BE2C (cell line): ENCODE measurements at regions not wholly inside any gene's neighbourhood (a gene's known extent, or its start where the extent isn't known, plus 50 kb on each side); places are given as distances from the start of the nearest gene placed in this dataset.

Experiments used
- DNase-seq: peaks from one replicate; pipeline ENCODE4 v3.0.0-alpha.2; 2020
- H3K27me3 ChIP-seq: fragments of 250-450 bp; sonication (Bioruptor Pico); 2 replicates; pipeline ENCODE4 v1.5.1; 2020; ENCODE audit warnings: mild to moderate bottlenecking
- H3K36me3 ChIP-seq: fragments of 250-450 bp; sonication (Bioruptor Pico); 2 replicates; pipeline ENCODE4 v1.5.1; 2020; ENCODE audit warnings: mild to moderate bottlenecking
- H3K4me1 ChIP-seq: fragments of 250-450 bp; sonication (Bioruptor Pico); 2 replicates; pipeline ENCODE4 v1.5.1; 2020
- H3K4me3 ChIP-seq: 2 replicates; pipeline ENCODE4 v1.5.1; 2011; ENCODE audit warnings: low read depth, low read length
- H3K9me3 ChIP-seq: fragments of 250-450 bp; sonication (Bioruptor Pico); 2 replicates; pipeline ENCODE4 v1.5.1; 2020
- TF ChIP-seq, protein P1 (sequence below): IDR thresholded peaks from 2 replicates; pipeline ENCODE4 v1.5.1; 2012; ENCODE audit warnings: mild to moderate bottlenecking, low read depth, low read length

DNA sequence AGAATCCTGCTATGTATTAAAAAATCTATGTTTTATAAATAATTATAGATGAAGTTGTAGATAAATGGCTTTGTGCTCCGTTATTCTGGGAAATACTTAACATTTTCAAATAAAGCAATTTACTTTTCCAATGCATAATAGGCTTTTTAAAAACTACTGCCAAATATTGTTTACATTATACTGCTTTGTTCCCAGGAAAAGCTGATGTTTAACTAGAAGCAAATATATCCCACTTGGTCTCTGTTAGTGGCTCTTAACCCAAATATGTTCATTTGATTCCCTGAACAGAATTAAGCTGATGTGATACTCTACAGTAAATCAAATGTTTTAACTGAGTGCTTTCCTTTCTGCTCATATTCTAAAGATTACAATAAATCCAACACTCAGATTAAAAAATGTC is 326.3 kb downstream of the SLCO4C1 start:
- Histone ChIP-seq H3K9me3 (no peaks in the 10 kb centered on the region), H3K4me3 (no peak overlapping the region), H3K27me3 (no peaks in the 10 kb centered on the region), H3K36me3 (no peaks in the 10 kb centered on the region), H3K4me1 (no peaks in the 10 kb centered on the region)
- TF ChIP-seq, protein P1, sequence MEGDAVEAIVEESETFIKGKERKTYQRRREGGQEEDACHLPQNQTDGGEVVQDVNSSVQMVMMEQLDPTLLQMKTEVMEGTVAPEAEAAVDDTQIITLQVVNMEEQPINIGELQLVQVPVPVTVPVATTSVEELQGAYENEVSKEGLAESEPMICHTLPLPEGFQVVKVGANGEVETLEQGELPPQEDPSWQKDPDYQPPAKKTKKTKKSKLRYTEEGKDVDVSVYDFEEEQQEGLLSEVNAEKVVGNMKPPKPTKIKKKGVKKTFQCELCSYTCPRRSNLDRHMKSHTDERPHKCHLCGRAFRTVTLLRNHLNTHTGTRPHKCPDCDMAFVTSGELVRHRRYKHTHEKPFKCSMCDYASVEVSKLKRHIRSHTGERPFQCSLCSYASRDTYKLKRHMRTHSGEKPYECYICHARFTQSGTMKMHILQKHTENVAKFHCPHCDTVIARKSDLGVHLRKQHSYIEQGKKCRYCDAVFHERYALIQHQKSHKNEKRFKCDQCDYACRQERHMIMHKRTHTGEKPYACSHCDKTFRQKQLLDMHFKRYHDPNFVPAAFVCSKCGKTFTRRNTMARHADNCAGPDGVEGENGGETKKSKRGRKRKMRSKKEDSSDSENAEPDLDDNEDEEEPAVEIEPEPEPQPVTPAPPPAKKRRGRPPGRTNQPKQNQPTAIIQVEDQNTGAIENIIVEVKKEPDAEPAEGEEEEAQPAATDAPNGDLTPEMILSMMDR = no peak
- no peak for DNase-seq

DNA sequence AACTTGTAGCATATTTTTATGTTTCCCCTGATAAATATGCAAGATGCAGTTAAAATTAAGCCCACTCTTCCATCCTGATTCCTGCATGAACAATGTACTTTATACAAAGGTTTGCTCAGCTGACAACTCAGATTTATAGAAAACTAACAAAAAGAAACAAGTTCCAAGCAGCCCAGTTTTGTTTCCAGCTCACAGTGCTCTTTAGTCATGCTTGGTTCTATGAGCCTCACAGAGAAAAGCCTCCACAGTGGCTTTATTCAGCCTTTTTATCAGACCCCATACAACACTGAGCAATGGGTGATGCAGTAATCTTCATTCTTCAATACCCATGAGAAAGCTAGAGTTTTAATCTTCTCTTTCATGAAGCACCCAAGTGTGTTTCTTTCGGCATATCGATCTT is 329.6 kb downstream of the SLCO4C1 start:
- no peaks in the 10 kb centered on the region for H3K4me1 ChIP-seq
- DNase-seq = no peak
- H3K9me3 ChIP-seq = no peaks in the 10 kb centered on the region
- TF ChIP-seq, protein P1 = no peak
- H3K4me3 ChIP-seq = no peak overlapping the region
- no peaks in the 10 kb centered on the region for H3K27me3 ChIP-seq
- H3K36me3 ChIP-seq = no peaks in the 10 kb centered on the region

DNA sequence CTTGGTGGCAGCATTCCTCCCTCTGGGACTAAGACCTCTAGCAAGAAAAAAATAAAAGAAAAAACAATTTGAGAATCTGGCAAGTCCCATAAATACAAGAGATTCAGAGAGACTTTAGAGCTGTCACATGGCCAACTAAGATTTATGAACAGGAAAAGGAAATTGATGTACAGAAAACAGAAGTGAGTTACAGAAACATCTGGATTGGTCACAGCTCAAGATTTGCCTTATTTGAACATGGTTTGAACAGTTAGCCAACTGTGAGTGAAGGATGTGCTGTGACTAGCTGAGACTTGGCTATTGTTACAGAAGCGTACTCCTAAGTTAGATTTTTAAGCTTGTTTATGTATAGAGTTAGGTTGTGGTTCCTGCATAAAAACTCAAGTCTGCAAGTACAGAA is 340.2 kb downstream of the SLCO4C1 start:
- TF ChIP-seq, protein P1 = no peak
- DNase-seq = no peak
- Histone ChIP-seq H3K27me3 (no peaks in the 10 kb centered on the region), H3K9me3 (no peaks in the 10 kb centered on the region), H3K4me1 (no peaks in the 10 kb centered on the region), H3K36me3 (no peaks in the 10 kb centered on the region), H3K4me3 (no peak overlapping the region)

DNA sequence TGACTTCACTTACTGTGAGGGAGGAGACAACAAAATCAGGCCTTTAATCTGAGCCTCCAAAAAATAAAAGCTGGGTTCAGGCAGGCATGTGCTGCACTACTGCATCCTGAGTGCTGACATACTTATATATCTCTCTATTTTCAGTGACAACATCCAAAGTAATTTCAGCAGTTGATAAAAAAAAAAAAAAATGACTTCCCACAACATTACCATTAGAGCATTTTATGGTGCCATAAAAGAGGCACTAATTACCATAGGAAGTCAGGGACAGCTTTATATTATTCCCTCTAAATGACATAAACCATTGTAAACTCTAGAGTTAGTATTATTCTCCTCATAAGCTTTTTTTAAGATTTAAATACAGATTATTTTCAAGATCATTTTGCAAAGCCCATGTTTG is 346.1 kb downstream of the SLCO4C1 start:
- no peak for DNase-seq
- TF ChIP-seq, protein P1 = no peak
- no peaks in the 10 kb centered on the region for H3K36me3 ChIP-seq
- H3K4me1 ChIP-seq = no peaks in the 10 kb centered on the region
- H3K9me3 ChIP-seq = no peaks in the 10 kb centered on the region
- no peak overlapping the region for H3K4me3 ChIP-seq
- H3K27me3 ChIP-seq = no peaks in the 10 kb centered on the region

DNA sequence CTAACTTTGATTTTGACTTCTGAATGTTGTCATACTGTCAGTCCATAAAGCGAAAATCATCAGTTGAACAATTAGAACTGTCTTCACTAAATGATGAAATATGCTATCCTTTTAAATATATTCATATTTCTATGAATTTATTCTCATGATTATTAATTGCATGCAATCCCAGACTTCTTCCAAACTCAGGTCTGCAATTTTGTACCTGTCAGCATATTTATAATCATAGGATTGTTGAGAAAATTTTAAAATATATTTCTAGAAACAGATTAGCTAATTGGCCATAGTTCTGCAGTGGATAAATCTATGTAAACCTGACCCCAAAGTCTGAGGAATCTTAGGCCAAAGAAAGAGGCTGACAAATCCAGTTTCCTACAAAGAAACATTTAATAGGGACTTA is 347.5 kb downstream of the SLCO4C1 start:
- no peaks in the 10 kb centered on the region for H3K4me1 ChIP-seq
- H3K4me3 ChIP-seq = no peak overlapping the region
- H3K36me3 ChIP-seq = no peaks in the 10 kb centered on the region
- no peaks in the 10 kb centered on the region for H3K27me3 ChIP-seq
- DNase-seq = no peak
- H3K9me3 ChIP-seq = no peaks in the 10 kb centered on the region
- TF ChIP-seq, protein P1 = no peak

DNA sequence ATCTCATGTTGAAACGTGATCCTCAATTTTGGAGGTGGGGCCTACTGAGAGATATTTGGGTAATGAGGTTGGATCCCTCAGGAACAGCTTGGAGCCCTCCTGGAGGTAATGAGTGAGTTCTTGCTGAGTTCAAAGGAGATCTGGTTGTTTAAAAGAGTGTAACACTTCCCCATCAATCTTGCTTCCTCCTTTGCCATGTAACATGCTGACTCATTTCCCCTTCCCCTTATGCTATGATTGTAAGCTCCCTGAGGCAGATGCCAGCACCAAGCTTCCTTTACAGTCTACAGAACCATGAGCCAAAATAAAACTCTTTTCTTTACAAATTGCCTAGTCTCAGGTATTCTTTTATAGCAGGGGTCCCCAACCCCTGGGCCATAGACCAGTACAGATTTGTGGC is 352.3 kb downstream of the SLCO4C1 start:
- no peaks in the 10 kb centered on the region for H3K27me3 ChIP-seq
- TF ChIP-seq, protein P1 = no peak
- H3K4me3 ChIP-seq = no peak overlapping the region
- no peaks in the 10 kb centered on the region for H3K36me3 ChIP-seq
- DNase-seq = no peak
- no peaks in the 10 kb centered on the region for H3K4me1 ChIP-seq
- no peaks in the 10 kb centered on the region for H3K9me3 ChIP-seq
